ENCODE measurements at regions not wholly inside any gene's neighbourhood (a gene's known extent, or its start where the extent isn't known, plus 50 kb on each side); places are given as distances from the start of the nearest gene placed in this dataset.

DNA sequence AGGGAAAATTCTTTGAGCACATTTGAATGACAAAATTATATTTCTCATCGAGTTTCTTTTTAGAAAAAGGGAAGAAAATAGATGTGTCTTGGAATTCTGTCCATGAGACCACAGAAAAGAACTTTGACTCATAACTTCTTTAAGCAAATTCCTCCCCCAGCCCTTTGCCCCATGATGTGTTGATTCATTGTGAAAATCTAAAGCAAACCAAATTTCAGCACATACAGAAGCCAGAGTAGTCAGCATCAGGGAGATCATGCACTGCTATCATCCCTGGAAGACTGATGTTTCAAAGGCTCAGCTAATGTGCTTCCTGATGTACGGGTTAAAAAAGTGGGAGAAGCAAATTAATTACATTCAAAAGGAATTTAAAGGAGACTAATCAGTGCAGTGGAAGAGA, 159.7 kb downstream of the FAT3 start:
- CTCF ChIA-PET, result no interaction called here

DNA sequence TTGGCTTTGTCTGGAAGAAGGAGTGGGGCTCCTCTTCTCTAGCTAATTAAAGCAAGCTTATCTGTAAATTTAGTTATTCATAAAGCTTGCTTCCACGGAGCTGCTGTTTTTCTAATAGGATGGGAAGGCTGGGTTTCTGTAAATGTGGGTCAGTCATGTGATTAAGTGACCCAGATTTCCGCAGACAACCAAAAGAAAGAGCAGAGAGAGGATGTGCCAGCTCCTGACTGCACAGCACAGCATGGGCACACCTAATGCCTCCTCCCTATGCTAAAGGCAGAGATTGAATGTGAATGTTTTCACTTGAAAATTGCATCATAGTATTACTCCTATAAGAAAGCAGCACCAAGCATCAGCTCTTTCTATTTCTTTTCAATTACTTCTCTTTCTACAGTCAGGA, 160.2 kb downstream of the FAT3 start:
- ATAC-seq (ENCODE audit: low read depth) (no peak), DNase-seq (no peak)
- Mint-ChIP-seq H3K9me3 (no peaks in the 10 kb centered on the region), H3K27me3 (no peaks in the 10 kb centered on the region), H3K4me1 (no peaks in the 10 kb centered on the region), H3K4me3 (no peak overlapping the region), H3K36me3 (ENCODE audit: low read depth) (no peaks in the 10 kb centered on the region), H3K27ac (no peak overlapping the region)
- TF ChIP-seq, protein P1, sequence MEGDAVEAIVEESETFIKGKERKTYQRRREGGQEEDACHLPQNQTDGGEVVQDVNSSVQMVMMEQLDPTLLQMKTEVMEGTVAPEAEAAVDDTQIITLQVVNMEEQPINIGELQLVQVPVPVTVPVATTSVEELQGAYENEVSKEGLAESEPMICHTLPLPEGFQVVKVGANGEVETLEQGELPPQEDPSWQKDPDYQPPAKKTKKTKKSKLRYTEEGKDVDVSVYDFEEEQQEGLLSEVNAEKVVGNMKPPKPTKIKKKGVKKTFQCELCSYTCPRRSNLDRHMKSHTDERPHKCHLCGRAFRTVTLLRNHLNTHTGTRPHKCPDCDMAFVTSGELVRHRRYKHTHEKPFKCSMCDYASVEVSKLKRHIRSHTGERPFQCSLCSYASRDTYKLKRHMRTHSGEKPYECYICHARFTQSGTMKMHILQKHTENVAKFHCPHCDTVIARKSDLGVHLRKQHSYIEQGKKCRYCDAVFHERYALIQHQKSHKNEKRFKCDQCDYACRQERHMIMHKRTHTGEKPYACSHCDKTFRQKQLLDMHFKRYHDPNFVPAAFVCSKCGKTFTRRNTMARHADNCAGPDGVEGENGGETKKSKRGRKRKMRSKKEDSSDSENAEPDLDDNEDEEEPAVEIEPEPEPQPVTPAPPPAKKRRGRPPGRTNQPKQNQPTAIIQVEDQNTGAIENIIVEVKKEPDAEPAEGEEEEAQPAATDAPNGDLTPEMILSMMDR (IDR thresholded peaks at IDR 0.05), result no peak
- CTCF ChIA-PET, result no interaction called here
- intact Hi-C loops (cut with micrococcal nuclease), result no loop called here
- POLR2A ChIA-PET, result no interaction called here

More for the DNA sequence above, 159.7 kb downstream of the FAT3 start:
- no peak for ATAC-seq (ENCODE audit: low read depth)
- Mint-ChIP-seq H3K9me3 (no peaks in the 10 kb centered on the region), H3K4me1 (no peaks in the 10 kb centered on the region), H3K27ac (no peak overlapping the region), H3K27me3 (no peaks in the 10 kb centered on the region), H3K36me3 (ENCODE audit: low read depth) (no peaks in the 10 kb centered on the region), H3K4me3 (no peak overlapping the region)
- intact Hi-C loops (cut with micrococcal nuclease), result no loop called here
- DNase-seq, result no peak
- POLR2A ChIA-PET, result no interaction called here
- TF ChIP-seq, protein P1 (IDR thresholded peaks at IDR 0.05), result no peak

DNA sequence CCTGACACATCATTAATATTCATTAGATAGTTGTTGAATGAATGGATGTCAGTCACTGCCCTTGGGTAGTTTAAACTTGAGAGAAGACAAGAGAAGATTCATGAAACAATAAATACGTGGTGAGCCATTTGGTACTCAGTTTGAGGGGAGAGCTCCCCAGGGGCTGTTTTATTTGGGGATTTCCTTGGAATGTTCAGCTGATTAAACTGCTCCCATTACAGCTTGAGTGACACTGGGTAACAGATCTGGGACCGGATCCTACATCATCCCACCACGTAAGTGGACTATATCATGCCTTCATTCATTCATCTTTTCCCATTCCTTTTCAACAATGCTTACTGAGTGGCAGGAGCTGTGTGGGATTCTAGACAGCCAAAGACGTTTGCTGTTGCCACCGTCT, 162.0 kb downstream of the FAT3 start:
- no peaks in the 10 kb centered on the region for H3K36me3 Mint-ChIP-seq (ENCODE audit: low read depth)
- TF ChIP-seq, protein P1 (IDR thresholded peaks at IDR 0.05), result no peak
- ATAC-seq (ENCODE audit: low read depth) (no peak), DNase-seq (no peak)
- no peak overlapping the region for H3K27ac Mint-ChIP-seq
- H3K9me3 Mint-ChIP-seq, result no peaks in the 10 kb centered on the region
- POLR2A ChIA-PET, result no interaction called here
- CTCF ChIA-PET, result no interaction called here
- intact Hi-C loops (cut with micrococcal nuclease), result no loop called here
- H3K4me1 Mint-ChIP-seq, result no peaks in the 10 kb centered on the region
- H3K4me3 Mint-ChIP-seq, result no peak overlapping the region
- H3K27me3 Mint-ChIP-seq, result no peaks in the 10 kb centered on the region

GRCh38 chr11:92387859-92388258, 163.2 kb downstream of the FAT3 start:
- DNase-seq, result no peak

DNA sequence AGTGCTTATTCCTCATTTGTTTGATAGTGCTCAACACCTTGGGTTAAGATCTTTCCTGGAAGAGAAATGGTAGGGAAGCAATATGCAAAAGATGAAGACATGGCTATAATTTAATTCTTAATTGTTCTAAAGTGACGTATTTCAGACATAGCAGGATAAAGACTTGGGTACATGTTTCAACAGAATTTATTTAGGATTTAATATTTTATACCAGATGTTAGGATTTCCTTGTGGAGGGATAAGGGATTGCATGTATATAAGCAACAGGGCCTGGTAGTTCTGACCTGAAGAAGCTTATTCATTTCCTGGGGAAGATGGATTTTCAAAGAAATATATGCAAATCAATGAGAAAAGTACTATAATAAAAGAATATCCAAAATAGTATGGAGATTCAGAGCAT, 163.8 kb downstream of the FAT3 start:
- DNase-seq (no peak), ATAC-seq (ENCODE audit: low read depth) (no peak)
- H3K36me3 Mint-ChIP-seq (ENCODE audit: low read depth), result no peaks in the 10 kb centered on the region
- no peaks in the 10 kb centered on the region for H3K9me3 Mint-ChIP-seq
- ChIA-PET CTCF (no interaction called here), POLR2A (no interaction called here)
- no peaks in the 10 kb centered on the region for H3K27me3 Mint-ChIP-seq
- intact Hi-C loops (cut with micrococcal nuclease), result no loop called here
- TF ChIP-seq, protein P1 (IDR thresholded peaks at IDR 0.05), result no peak
- no peak overlapping the region for H3K4me3 Mint-ChIP-seq
- H3K4me1 Mint-ChIP-seq, result no peaks in the 10 kb centered on the region
- H3K27ac Mint-ChIP-seq, result no peak overlapping the region

More at GRCh38 chr11:92387859-92388258, 163.2 kb downstream of the FAT3 start:
- Mint-ChIP-seq H3K4me3 (no peak overlapping the region), H3K4me1 (no peaks in the 10 kb centered on the region), H3K36me3 (ENCODE audit: low read depth) (no peaks in the 10 kb centered on the region), H3K9me3 (no peaks in the 10 kb centered on the region), H3K27ac (no peak overlapping the region), H3K27me3 (no peaks in the 10 kb centered on the region)
- no peak for ATAC-seq (ENCODE audit: low read depth)
- TF ChIP-seq, protein P1 (IDR thresholded peaks at IDR 0.05), result no peak
- intact Hi-C loops (cut with micrococcal nuclease), result no loop called here
- CTCF ChIA-PET, result no interaction called here
- POLR2A ChIA-PET, result no interaction called here

Data from activated B cell treated with CpG ODN at 0.5 μM for 24 hours (primary cell).